ENCODE measurements at regions not wholly inside any gene's neighbourhood (a gene's known extent, or its start where the extent isn't known, plus 50 kb on each side); places are given as distances from the start of the nearest gene placed in this dataset.

DNA sequence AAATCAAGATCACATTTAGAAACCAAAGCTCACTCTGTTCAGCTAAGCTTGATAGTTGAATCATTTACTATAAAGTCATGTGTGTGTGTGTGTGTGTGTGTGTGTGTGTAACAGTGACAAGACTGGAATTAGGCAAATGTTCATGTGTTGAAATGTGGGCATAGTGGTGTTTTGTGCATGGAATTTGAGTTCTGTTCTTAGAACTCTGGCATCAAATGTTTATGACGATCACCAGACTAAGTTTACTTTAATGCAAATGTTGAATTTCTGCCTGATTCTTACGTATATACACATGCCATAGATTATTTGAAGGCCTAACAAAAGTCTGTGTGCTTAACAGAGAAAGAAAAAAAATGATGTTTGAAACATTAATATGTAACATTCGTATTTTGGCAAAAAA is 72.8 kb upstream of the COL5A1 start:
- Histone ChIP-seq H2AFZ (ENCODE audit: low read depth, low read length) (no peak overlapping the region), H3K4me3 (ENCODE audit: low read length) (no peak overlapping the region), H3K9ac (ENCODE audit: low read length) (no peak overlapping the region), H3K27ac (ENCODE audit: low read length) (no peak overlapping the region), H3K9me3 (ENCODE audit: low read length) (no peaks in the 10 kb centered on the region), H3K36me3 (ENCODE audit: insufficient read depth, low read length) (no peaks in the 10 kb centered on the region), H4K20me1 (ENCODE audit: insufficient read depth) (no peaks in the 10 kb centered on the region), H3F3A (ENCODE audit: insufficient read depth, low read length, poor library complexity, severe bottlenecking) (no peaks in the 10 kb centered on the region), H3K9me2 (ENCODE audit: insufficient read depth, low read length) (no peaks in the 10 kb centered on the region), H3K79me2 (replicated peaks; ENCODE audit: insufficient read depth, low read length) (no peaks in the 10 kb centered on the region), H3K27me3 (ENCODE audit: insufficient read depth, low read depth, low read length) (no peaks in the 10 kb centered on the region), H3K4me2 (ENCODE audit: low read length) (no peak overlapping the region)
- TF ChIP-seq EP300 (conservative IDR thresholded peaks at IDR 0.05; ENCODE audit: poor library complexity, severe bottlenecking) (no peak), TAF1 (IDR thresholded peaks at IDR 0.05; ENCODE audit: low read depth) (no peak), MXI1 (conservative IDR thresholded peaks at IDR 0.05; ENCODE audit: poor library complexity, severe bottlenecking) (no peak), POLR2AphosphoS5 (IDR thresholded peaks at IDR 0.05) (no peak), SMC3 (conservative IDR thresholded peaks at IDR 0.05; ENCODE audit: poor library complexity) (no peak), EZH2 (IDR thresholded peaks at IDR 0.05; ENCODE audit: borderline replicate concordance, insufficient read depth, low read length, poor library complexity, severe bottlenecking) (no peak), RAD21 (conservative IDR thresholded peaks at IDR 0.05) (no peak)
- TF ChIP-seq, protein P1, sequence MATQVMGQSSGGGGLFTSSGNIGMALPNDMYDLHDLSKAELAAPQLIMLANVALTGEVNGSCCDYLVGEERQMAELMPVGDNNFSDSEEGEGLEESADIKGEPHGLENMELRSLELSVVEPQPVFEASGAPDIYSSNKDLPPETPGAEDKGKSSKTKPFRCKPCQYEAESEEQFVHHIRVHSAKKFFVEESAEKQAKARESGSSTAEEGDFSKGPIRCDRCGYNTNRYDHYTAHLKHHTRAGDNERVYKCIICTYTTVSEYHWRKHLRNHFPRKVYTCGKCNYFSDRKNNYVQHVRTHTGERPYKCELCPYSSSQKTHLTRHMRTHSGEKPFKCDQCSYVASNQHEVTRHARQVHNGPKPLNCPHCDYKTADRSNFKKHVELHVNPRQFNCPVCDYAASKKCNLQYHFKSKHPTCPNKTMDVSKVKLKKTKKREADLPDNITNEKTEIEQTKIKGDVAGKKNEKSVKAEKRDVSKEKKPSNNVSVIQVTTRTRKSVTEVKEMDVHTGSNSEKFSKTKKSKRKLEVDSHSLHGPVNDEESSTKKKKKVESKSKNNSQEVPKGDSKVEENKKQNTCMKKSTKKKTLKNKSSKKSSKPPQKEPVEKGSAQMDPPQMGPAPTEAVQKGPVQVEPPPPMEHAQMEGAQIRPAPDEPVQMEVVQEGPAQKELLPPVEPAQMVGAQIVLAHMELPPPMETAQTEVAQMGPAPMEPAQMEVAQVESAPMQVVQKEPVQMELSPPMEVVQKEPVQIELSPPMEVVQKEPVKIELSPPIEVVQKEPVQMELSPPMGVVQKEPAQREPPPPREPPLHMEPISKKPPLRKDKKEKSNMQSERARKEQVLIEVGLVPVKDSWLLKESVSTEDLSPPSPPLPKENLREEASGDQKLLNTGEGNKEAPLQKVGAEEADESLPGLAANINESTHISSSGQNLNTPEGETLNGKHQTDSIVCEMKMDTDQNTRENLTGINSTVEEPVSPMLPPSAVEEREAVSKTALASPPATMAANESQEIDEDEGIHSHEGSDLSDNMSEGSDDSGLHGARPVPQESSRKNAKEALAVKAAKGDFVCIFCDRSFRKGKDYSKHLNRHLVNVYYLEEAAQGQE (IDR thresholded peaks at IDR 0.05; ENCODE audit: borderline replicate concordance), result no peak
- TF ChIP-seq, protein P2, sequence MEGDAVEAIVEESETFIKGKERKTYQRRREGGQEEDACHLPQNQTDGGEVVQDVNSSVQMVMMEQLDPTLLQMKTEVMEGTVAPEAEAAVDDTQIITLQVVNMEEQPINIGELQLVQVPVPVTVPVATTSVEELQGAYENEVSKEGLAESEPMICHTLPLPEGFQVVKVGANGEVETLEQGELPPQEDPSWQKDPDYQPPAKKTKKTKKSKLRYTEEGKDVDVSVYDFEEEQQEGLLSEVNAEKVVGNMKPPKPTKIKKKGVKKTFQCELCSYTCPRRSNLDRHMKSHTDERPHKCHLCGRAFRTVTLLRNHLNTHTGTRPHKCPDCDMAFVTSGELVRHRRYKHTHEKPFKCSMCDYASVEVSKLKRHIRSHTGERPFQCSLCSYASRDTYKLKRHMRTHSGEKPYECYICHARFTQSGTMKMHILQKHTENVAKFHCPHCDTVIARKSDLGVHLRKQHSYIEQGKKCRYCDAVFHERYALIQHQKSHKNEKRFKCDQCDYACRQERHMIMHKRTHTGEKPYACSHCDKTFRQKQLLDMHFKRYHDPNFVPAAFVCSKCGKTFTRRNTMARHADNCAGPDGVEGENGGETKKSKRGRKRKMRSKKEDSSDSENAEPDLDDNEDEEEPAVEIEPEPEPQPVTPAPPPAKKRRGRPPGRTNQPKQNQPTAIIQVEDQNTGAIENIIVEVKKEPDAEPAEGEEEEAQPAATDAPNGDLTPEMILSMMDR (IDR thresholded peaks at IDR 0.05; ENCODE audit: poor library complexity, severe bottlenecking), result no peak

DNA sequence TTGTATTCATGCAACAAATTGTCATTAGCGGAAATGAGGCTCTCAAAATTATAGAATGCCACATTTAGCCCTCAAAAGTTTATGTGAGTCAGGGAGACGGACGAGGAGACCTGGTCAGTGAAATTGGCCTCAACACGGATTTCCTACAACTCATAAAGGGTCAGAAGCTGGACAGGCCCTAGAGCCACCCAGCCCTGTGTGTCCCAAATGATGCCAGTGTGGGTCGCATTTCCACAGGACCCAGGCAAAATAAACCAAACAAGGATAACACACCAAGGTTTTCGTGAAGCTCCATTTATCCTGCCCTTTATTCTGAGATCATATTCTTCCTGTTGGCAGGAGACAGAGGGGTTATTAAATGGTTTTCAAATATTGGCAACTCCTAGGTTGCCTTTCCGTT is 72.0 kb upstream of the COL5A1 start:
- Histone ChIP-seq H3K9ac (ENCODE audit: low read length) (no peak overlapping the region), H3K27me3 (ENCODE audit: insufficient read depth, low read depth, low read length) (no peaks in the 10 kb centered on the region), H3K9me2 (ENCODE audit: insufficient read depth, low read length) (no peaks in the 10 kb centered on the region)

More for the DNA sequence above, 72.0 kb upstream of the COL5A1 start:
- TF ChIP-seq POLR2AphosphoS5 (IDR thresholded peaks at IDR 0.05), result no peak
- TF ChIP-seq, protein P2 (IDR thresholded peaks at IDR 0.05; ENCODE audit: poor library complexity, severe bottlenecking), result no peak
- TF ChIP-seq MXI1 (conservative IDR thresholded peaks at IDR 0.05; ENCODE audit: poor library complexity, severe bottlenecking), result no peak
- no peak for TF ChIP-seq TAF1 (IDR thresholded peaks at IDR 0.05; ENCODE audit: low read depth)
- TF ChIP-seq EP300 (conservative IDR thresholded peaks at IDR 0.05; ENCODE audit: poor library complexity, severe bottlenecking), result no peak
- TF ChIP-seq SMC3 (conservative IDR thresholded peaks at IDR 0.05; ENCODE audit: poor library complexity), result no peak
- no peak for TF ChIP-seq EZH2 (IDR thresholded peaks at IDR 0.05; ENCODE audit: borderline replicate concordance, insufficient read depth, low read length, poor library complexity, severe bottlenecking)
- TF ChIP-seq RAD21 (conservative IDR thresholded peaks at IDR 0.05), result no peak
- no peak overlapping the region for H3K4me3 ChIP-seq (ENCODE audit: low read length)
- no peak overlapping the region for H3K4me2 ChIP-seq (ENCODE audit: low read length)
- no peak overlapping the region for H2AFZ ChIP-seq (ENCODE audit: low read depth, low read length)
- H3K9me3 ChIP-seq (ENCODE audit: low read length), result no peaks in the 10 kb centered on the region
- no peaks in the 10 kb centered on the region for H3K36me3 ChIP-seq (ENCODE audit: insufficient read depth, low read length)
- no peak overlapping the region for H3K27ac ChIP-seq (ENCODE audit: low read length)
- H3F3A ChIP-seq (ENCODE audit: insufficient read depth, low read length, poor library complexity, severe bottlenecking), result no peaks in the 10 kb centered on the region
- no peaks in the 10 kb centered on the region for H4K20me1 ChIP-seq (ENCODE audit: insufficient read depth)
- no peaks in the 10 kb centered on the region for H3K79me2 ChIP-seq (replicated peaks; ENCODE audit: insufficient read depth, low read length)
